ENCODE measurements at regions not wholly inside any gene's neighbourhood (a gene's known extent, or its start where the extent isn't known, plus 50 kb on each side); places are given as distances from the start of the nearest gene placed in this dataset.
A peak's percentile ranks its signal among the peaks of the same experiment; 100 is the strongest.

- peaks cover 0 to 3% (median 0%) of the 10 kb centered on the region in 3 donors for H3K27me3 ChIP-seq
- no peaks in the 10 kb centered on the region for H3K4me1 ChIP-seq
- H3K4me3 ChIP-seq = no peak overlapping the region
- H3K36me3 ChIP-seq = no peaks in the 10 kb centered on the region
- intact Hi-C loops (cut with DNase I; ENCODE audit: low total_unique reads) = no loop called here
- peaks cover 0 to 11% (median 0%) of the 10 kb centered on the region in 4 donors for H3K9me3 ChIP-seq
- no peak overlapping the region for H3K27ac ChIP-seq
- no peak for DNase-seq
- WGBS, 5 donors = 64 to 71% (median 67%) methylated on average over 9 of the region's 9 CpGs
- TF ChIP-seq POLR2AphosphoS5 (IDR thresholded peaks at IDR 0.05) (no peak), POLR2A (IDR thresholded peaks at IDR 0.05) (no peak), CTCF (IDR thresholded peaks at IDR 0.05) (no peak), EP300 (IDR thresholded peaks at IDR 0.05) (no peak)
Measured at GRCh38 chr18:77530732-77531131, 281.1 kb downstream of the GALR1 start.

GRCh38 chr18:77539860-77540259, 290.2 kb downstream of the GALR1 start:
- TF ChIP-seq POLR2A (IDR thresholded peaks at IDR 0.05) (no peak), POLR2AphosphoS5 (IDR thresholded peaks at IDR 0.05) (no peak)
- Histone ChIP-seq H3K27ac (no peak overlapping the region), H3K9me3 (peaks cover 0 to 11% (median 8%) of the 10 kb centered on the region in 4 donors), H3K27me3 (no peaks in the 10 kb centered on the region), H3K4me3 (no peak overlapping the region), H3K4me1 (no peaks in the 10 kb centered on the region), H3K36me3 (no peaks in the 10 kb centered on the region)
- intact Hi-C loops (cut with DNase I; ENCODE audit: low total_unique reads) = no loop called here
- 91 to 94% (median 91%) methylated on average over 6 of the region's 6 CpGs for WGBS, 5 donors
- no peak for DNase-seq

GRCh38 chr18:77544792-77545191, 295.1 kb downstream of the GALR1 start:
- no peak for DNase-seq
- Histone ChIP-seq H3K27me3 (no peaks in the 10 kb centered on the region), H3K36me3 (no peaks in the 10 kb centered on the region), H3K9me3 (no peaks in the 10 kb centered on the region), H3K4me3 (no peak overlapping the region), H3K4me1 (peaks cover 0 to 6% (median 0%) of the 10 kb centered on the region in 4 donors), H3K27ac (no peak overlapping the region)
- TF ChIP-seq POLR2A (IDR thresholded peaks at IDR 0.05) (no peak), POLR2AphosphoS5 (IDR thresholded peaks at IDR 0.05) (no peak), CTCF (IDR thresholded peaks at IDR 0.05) (no peak), EP300 (IDR thresholded peaks at IDR 0.05) (no peak)
- WGBS, 5 donors = 79 to 92% (median 87%) methylated on average over 6 of the region's 6 CpGs
- intact Hi-C loops (cut with DNase I; ENCODE audit: low total_unique reads) = no loop called here

GRCh38 chr18:77547757-77548156, 298.1 kb downstream of the GALR1 start:
- Histone ChIP-seq H3K9me3 (no peaks in the 10 kb centered on the region), H3K4me3 (no peak overlapping the region), H3K36me3 (no peaks in the 10 kb centered on the region), H3K4me1 (peaks cover 0 to 6% (median 0%) of the 10 kb centered on the region in 4 donors), H3K27ac (no peak overlapping the region), H3K27me3 (no peaks in the 10 kb centered on the region)
- intact Hi-C loops (cut with DNase I; ENCODE audit: low total_unique reads) = no loop called here
- 32 to 45% (median 35%) methylated on average over 5 of the region's 5 CpGs for WGBS, 5 donors
- DNase-seq = peak in 1 of 2 donors; percentile 57
- TF ChIP-seq POLR2AphosphoS5 (IDR thresholded peaks at IDR 0.05) (no peak), CTCF (IDR thresholded peaks at IDR 0.05) (no peak), POLR2A (IDR thresholded peaks at IDR 0.05) (no peak), EP300 (IDR thresholded peaks at IDR 0.05) (no peak)

- 65 to 79% (median 76%) methylated on average over 8 of the region's 8 CpGs for WGBS, 5 donors
- H3K27ac ChIP-seq = no peak overlapping the region
- H3K4me3 ChIP-seq = no peak overlapping the region
- intact Hi-C loops (cut with DNase I; ENCODE audit: low total_unique reads) = no loop called here
- peaks cover 0 to 6% (median 0%) of the 10 kb centered on the region in 4 donors for H3K4me1 ChIP-seq
- H3K9me3 ChIP-seq = no peaks in the 10 kb centered on the region
- DNase-seq = no peak
- TF ChIP-seq CTCF (IDR thresholded peaks at IDR 0.05) (no peak), EP300 (IDR thresholded peaks at IDR 0.05) (no peak), POLR2AphosphoS5 (IDR thresholded peaks at IDR 0.05) (no peak), POLR2A (IDR thresholded peaks at IDR 0.05) (no peak)
- no peaks in the 10 kb centered on the region for H3K27me3 ChIP-seq
- H3K36me3 ChIP-seq = no peaks in the 10 kb centered on the region
Measured at GRCh38 chr18:77548790-77549420, 299.3 kb downstream of the GALR1 start.
